ENCODE measurements at regions not wholly inside any gene's neighbourhood (a gene's known extent, or its start where the extent isn't known, plus 50 kb on each side); places are given as distances from the start of the nearest gene placed in this dataset.

- Histone ChIP-seq H3K4me1 (ENCODE audit: control insufficient read depth in 3 of 3, insufficient read depth in 2 of 3, low read depth in 1 of 3, low read length in 2 of 3) (no peaks in the 10 kb centered on the region), H3K27me3 (ENCODE audit: control insufficient read depth in 3 of 3, insufficient read depth in 3 of 3, low read length in 3 of 3) (no peaks in the 10 kb centered on the region), H3K27ac (ENCODE audit: low read depth in 1 of 3, low read length in 2 of 3) (no peak overlapping the region), H3K9me3 (ENCODE audit: control insufficient read depth in 2 of 2, insufficient read depth in 1 of 2, low read depth in 1 of 2, low read length in 1 of 2) (no peaks in the 10 kb centered on the region), H3K36me3 (ENCODE audit: control insufficient read depth in 3 of 3, insufficient read depth in 2 of 3, low read depth in 1 of 3, low read length in 3 of 3) (no peaks in the 10 kb centered on the region), H3K4me3 (ENCODE audit: low read depth in 1 of 3, low read length in 3 of 3) (no peak overlapping the region)
- WGBS, 3 donors, result 79 to 80% (median 80%) methylated on average over 3 of the region's 3 CpGs
- no peak for DNase-seq
- no peak for FAIRE-seq
These were observed 93.4 kb upstream of the VEGFC start for GRCh38 chr4:176886135-176886534.

GRCh38 chr4:176889776-176890175, 97.1 kb upstream of the VEGFC start:
- H3K27me3 ChIP-seq (ENCODE audit: control insufficient read depth in 3 of 3, insufficient read depth in 3 of 3, low read length in 3 of 3), result no peaks in the 10 kb centered on the region
- no peak overlapping the region for H3K27ac ChIP-seq (ENCODE audit: low read depth in 1 of 3, low read length in 2 of 3)
- no peak for FAIRE-seq
- no peaks in the 10 kb centered on the region for H3K36me3 ChIP-seq (ENCODE audit: control insufficient read depth in 3 of 3, insufficient read depth in 2 of 3, low read depth in 1 of 3, low read length in 3 of 3)
- H3K9me3 ChIP-seq (ENCODE audit: control insufficient read depth in 2 of 2, insufficient read depth in 1 of 2, low read depth in 1 of 2, low read length in 1 of 2), result no peaks in the 10 kb centered on the region
- DNase-seq, result no peak
- no peak overlapping the region for H3K4me3 ChIP-seq (ENCODE audit: low read depth in 1 of 3, low read length in 3 of 3)
- no peaks in the 10 kb centered on the region for H3K4me1 ChIP-seq (ENCODE audit: control insufficient read depth in 3 of 3, insufficient read depth in 2 of 3, low read depth in 1 of 3, low read length in 2 of 3)
- 71 to 83% (median 81%) methylated on average over 3 of the region's 3 CpGs for WGBS, 3 donors

DNA sequence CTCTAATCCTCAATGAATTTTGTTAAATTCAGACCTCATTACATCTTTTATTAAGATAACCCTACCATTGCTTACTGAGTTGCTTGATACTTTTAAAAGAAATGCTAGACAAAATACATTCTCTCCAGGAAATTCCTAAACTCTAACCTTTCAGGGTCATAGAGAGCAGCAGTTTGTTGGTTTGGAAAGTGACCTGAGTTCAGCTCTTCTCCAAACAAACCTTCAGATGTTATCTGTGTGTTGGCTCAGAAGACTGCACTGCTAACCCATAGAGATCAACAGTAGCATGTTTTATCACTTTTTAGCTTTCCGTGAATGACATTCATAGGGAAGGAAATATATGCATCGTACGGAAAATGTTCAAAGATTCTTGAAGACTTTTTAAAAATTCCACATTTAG, 101.8 kb upstream of the VEGFC start:
- 52 to 63% (median 62%) methylated on average over 3 of the region's 3 CpGs for WGBS, 3 donors
- Histone ChIP-seq H3K36me3 (ENCODE audit: control insufficient read depth in 3 of 3, insufficient read depth in 2 of 3, low read depth in 1 of 3, low read length in 3 of 3) (no peaks in the 10 kb centered on the region), H3K27ac (ENCODE audit: low read depth in 1 of 3, low read length in 2 of 3) (no peak overlapping the region), H3K27me3 (ENCODE audit: control insufficient read depth in 3 of 3, insufficient read depth in 3 of 3, low read length in 3 of 3) (no peaks in the 10 kb centered on the region), H3K4me3 (ENCODE audit: low read depth in 1 of 3, low read length in 3 of 3) (no peak overlapping the region), H3K9me3 (ENCODE audit: control insufficient read depth in 2 of 2, insufficient read depth in 1 of 2, low read depth in 1 of 2, low read length in 1 of 2) (no peaks in the 10 kb centered on the region), H3K4me1 (ENCODE audit: control insufficient read depth in 3 of 3, insufficient read depth in 2 of 3, low read depth in 1 of 3, low read length in 2 of 3) (no peaks in the 10 kb centered on the region)
- FAIRE-seq, result no peak
- DNase-seq, result no peak

DNA sequence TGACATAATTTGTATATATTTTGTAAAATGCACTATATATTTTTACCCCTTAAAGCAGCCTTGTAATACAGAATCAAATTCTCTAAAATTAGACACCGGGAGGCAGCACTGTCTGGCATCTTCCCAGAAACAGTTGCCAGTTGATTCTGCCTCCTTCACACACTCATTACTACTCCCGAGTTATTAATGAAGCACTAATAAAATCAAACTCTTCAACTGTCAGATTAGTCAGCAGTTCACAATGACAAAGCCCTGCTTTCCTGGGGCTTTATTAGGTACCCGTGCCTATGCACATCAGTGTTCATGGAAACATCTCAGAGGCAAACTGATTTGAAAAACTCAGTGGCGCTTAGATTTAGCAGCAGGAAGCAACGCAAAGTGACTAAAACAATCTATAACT, 103.5 kb upstream of the VEGFC start:
- no peak for FAIRE-seq
- Histone ChIP-seq H3K27me3 (ENCODE audit: control insufficient read depth in 3 of 3, insufficient read depth in 3 of 3, low read length in 3 of 3) (no peaks in the 10 kb centered on the region), H3K36me3 (ENCODE audit: control insufficient read depth in 3 of 3, insufficient read depth in 2 of 3, low read depth in 1 of 3, low read length in 3 of 3) (no peaks in the 10 kb centered on the region), H3K27ac (ENCODE audit: low read depth in 1 of 3, low read length in 2 of 3) (no peak overlapping the region), H3K9me3 (ENCODE audit: control insufficient read depth in 2 of 2, insufficient read depth in 1 of 2, low read depth in 1 of 2, low read length in 1 of 2) (no peaks in the 10 kb centered on the region), H3K4me3 (ENCODE audit: low read depth in 1 of 3, low read length in 3 of 3) (no peak overlapping the region), H3K4me1 (ENCODE audit: control insufficient read depth in 3 of 3, insufficient read depth in 2 of 3, low read depth in 1 of 3, low read length in 2 of 3) (no peaks in the 10 kb centered on the region)
- WGBS, 3 donors, result 63 to 67% (median 66%) methylated on average over 5 of the region's 5 CpGs
- DNase-seq, result no peak

DNA sequence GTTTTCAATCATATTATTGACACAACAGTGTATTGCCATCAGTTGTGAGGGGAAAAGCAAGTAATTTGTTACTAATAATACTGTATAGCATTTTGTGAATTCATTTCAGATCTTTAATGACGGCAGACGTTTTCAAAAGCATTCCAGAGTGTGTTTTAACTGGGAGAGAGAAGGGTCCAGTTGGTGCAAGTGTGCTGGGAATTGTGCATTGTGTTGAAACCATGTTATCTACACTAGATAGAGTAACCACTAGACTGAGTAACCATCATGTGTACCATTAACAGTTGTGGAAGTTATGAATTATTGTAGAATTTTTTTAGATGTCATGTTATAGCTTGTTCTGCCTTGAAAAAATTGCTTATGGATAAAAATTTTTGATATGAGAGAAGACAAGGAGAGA, 104.5 kb upstream of the VEGFC start:
- H3K9me3 ChIP-seq (ENCODE audit: control insufficient read depth in 2 of 2, insufficient read depth in 1 of 2, low read depth in 1 of 2, low read length in 1 of 2), result no peaks in the 10 kb centered on the region
- FAIRE-seq (no peak), DNase-seq (no peak)
- WGBS, 3 donors, result 19 to 70% (median 48%) methylated on average over 2 of the region's 2 CpGs
- H3K27me3 ChIP-seq (ENCODE audit: control insufficient read depth in 3 of 3, insufficient read depth in 3 of 3, low read length in 3 of 3), result no peaks in the 10 kb centered on the region
- no peaks in the 10 kb centered on the region for H3K36me3 ChIP-seq (ENCODE audit: control insufficient read depth in 3 of 3, insufficient read depth in 2 of 3, low read depth in 1 of 3, low read length in 3 of 3)
- H3K4me1 ChIP-seq (ENCODE audit: control insufficient read depth in 3 of 3, insufficient read depth in 2 of 3, low read depth in 1 of 3, low read length in 2 of 3), result no peaks in the 10 kb centered on the region
- H3K27ac ChIP-seq (ENCODE audit: low read depth in 1 of 3, low read length in 2 of 3), result no peak overlapping the region
- H3K4me3 ChIP-seq (ENCODE audit: low read depth in 1 of 3, low read length in 3 of 3), result no peak overlapping the region

DNA sequence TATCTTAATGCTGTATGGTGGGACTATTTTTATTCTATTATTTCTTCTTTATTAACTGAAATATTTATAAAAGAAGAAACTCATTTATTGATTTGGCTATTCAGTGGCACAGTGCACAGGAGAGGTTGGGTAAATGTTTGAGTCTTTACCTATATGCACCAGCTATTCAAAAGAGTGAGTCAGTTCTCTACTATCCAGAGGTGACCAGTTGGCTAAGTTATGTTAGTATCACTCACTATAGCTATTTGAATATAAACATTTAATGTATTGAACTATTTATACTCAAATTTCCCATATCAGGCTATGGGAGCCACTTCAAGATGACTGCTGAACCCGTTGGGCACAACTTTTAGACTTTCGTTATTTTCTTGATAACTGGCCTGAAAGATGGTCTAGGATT, 106.1 kb upstream of the VEGFC start:
- Histone ChIP-seq H3K4me1 (ENCODE audit: control insufficient read depth in 3 of 3, insufficient read depth in 2 of 3, low read depth in 1 of 3, low read length in 2 of 3) (no peaks in the 10 kb centered on the region), H3K36me3 (ENCODE audit: control insufficient read depth in 3 of 3, insufficient read depth in 2 of 3, low read depth in 1 of 3, low read length in 3 of 3) (no peaks in the 10 kb centered on the region), H3K27me3 (ENCODE audit: control insufficient read depth in 3 of 3, insufficient read depth in 3 of 3, low read length in 3 of 3) (no peaks in the 10 kb centered on the region), H3K9me3 (ENCODE audit: control insufficient read depth in 2 of 2, insufficient read depth in 1 of 2, low read depth in 1 of 2, low read length in 1 of 2) (no peaks in the 10 kb centered on the region), H3K27ac (ENCODE audit: low read depth in 1 of 3, low read length in 2 of 3) (no peak overlapping the region), H3K4me3 (ENCODE audit: low read depth in 1 of 3, low read length in 3 of 3) (no peak overlapping the region)
- WGBS, 3 donors, result 75 to 89% (median 79%) methylated on average over 2 of the region's 2 CpGs
- FAIRE-seq (no peak), DNase-seq (no peak)

DNA sequence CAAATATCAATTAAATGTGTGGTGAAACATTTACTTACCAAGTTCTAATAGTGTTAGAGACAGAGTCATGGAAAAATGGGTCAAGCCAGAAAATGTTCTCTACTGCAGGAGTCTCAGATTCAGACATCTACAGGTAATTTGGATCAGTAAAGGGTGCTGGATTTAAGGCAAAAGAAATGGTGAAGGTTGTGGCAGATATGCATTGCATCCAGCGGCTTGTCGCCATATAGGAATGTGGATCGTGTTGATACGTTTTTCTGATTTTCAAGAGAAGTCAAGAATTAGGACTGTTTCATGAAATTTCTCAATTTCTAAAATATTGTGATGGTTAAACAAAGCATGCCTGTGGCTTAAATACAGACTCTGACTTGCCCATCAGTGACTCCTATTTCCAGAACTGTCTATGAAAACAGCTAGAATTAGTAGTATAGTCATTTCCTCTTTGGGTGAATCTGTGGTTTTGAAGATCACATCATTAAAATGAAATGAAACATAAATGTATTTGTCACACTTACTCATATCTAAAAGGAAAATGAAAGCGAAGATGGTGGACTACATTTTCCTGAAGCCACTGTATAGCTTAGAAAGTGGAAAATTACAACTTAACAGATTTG, 110.1 kb upstream of the VEGFC start:
- WGBS, 3 donors, result 71 to 84% (median 77%) methylated on average over 5 of the region's 5 CpGs
- FAIRE-seq, result no peak

GRCh38 chr4:176906709-176907108, 114.0 kb upstream of the VEGFC start:
- FAIRE-seq (no peak), DNase-seq (no peak)
- H3K27me3 ChIP-seq (ENCODE audit: control insufficient read depth in 3 of 3, insufficient read depth in 3 of 3, low read length in 3 of 3), result no peaks in the 10 kb centered on the region
- WGBS, 3 donors, result 60 to 83% (median 63%) methylated on average over 7 of the region's 7 CpGs
- H3K27ac ChIP-seq (ENCODE audit: low read depth in 1 of 3, low read length in 2 of 3), result no peak overlapping the region
- H3K4me1 ChIP-seq (ENCODE audit: control insufficient read depth in 3 of 3, insufficient read depth in 2 of 3, low read depth in 1 of 3, low read length in 2 of 3), result no peaks in the 10 kb centered on the region
- H3K36me3 ChIP-seq (ENCODE audit: control insufficient read depth in 3 of 3, insufficient read depth in 2 of 3, low read depth in 1 of 3, low read length in 3 of 3), result no peaks in the 10 kb centered on the region
- H3K9me3 ChIP-seq (ENCODE audit: control insufficient read depth in 2 of 2, insufficient read depth in 1 of 2, low read depth in 1 of 2, low read length in 1 of 2), result no peaks in the 10 kb centered on the region
- no peak overlapping the region for H3K4me3 ChIP-seq (ENCODE audit: low read depth in 1 of 3, low read length in 3 of 3)

More for the DNA sequence above, 110.1 kb upstream of the VEGFC start:
- no peak overlapping the region for H3K4me3 ChIP-seq (ENCODE audit: low read depth in 1 of 3, low read length in 3 of 3)
- no peaks in the 10 kb centered on the region for H3K27me3 ChIP-seq (ENCODE audit: control insufficient read depth in 3 of 3, insufficient read depth in 3 of 3, low read length in 3 of 3)
- no peak overlapping the region for H3K27ac ChIP-seq (ENCODE audit: low read depth in 1 of 3, low read length in 2 of 3)
- DNase-seq, result no peak
- H3K4me1 ChIP-seq (ENCODE audit: control insufficient read depth in 3 of 3, insufficient read depth in 2 of 3, low read depth in 1 of 3, low read length in 2 of 3), result no peaks in the 10 kb centered on the region
- H3K36me3 ChIP-seq (ENCODE audit: control insufficient read depth in 3 of 3, insufficient read depth in 2 of 3, low read depth in 1 of 3, low read length in 3 of 3), result no peaks in the 10 kb centered on the region
- H3K9me3 ChIP-seq (ENCODE audit: control insufficient read depth in 2 of 2, insufficient read depth in 1 of 2, low read depth in 1 of 2, low read length in 1 of 2), result no peaks in the 10 kb centered on the region

- FAIRE-seq (no peak), DNase-seq (no peak)
- Histone ChIP-seq H3K9me3 (ENCODE audit: control insufficient read depth in 2 of 2, insufficient read depth in 1 of 2, low read depth in 1 of 2, low read length in 1 of 2) (no peaks in the 10 kb centered on the region), H3K4me1 (ENCODE audit: control insufficient read depth in 3 of 3, insufficient read depth in 2 of 3, low read depth in 1 of 3, low read length in 2 of 3) (no peaks in the 10 kb centered on the region), H3K27ac (ENCODE audit: low read depth in 1 of 3, low read length in 2 of 3) (no peak overlapping the region), H3K27me3 (ENCODE audit: control insufficient read depth in 3 of 3, insufficient read depth in 3 of 3, low read length in 3 of 3) (no peaks in the 10 kb centered on the region), H3K36me3 (ENCODE audit: control insufficient read depth in 3 of 3, insufficient read depth in 2 of 3, low read depth in 1 of 3, low read length in 3 of 3) (no peaks in the 10 kb centered on the region), H3K4me3 (ENCODE audit: low read depth in 1 of 3, low read length in 3 of 3) (no peak overlapping the region)
- WGBS, 3 donors, result 80 to 92% (median 85%) methylated on average over 2 of the region's 2 CpGs
These were observed 117.9 kb upstream of the VEGFC start for GRCh38 chr4:176910646-176911045.

Data from small intestine (tissue), 7 donors.